ENCODE measurements at regions not wholly inside any gene's neighbourhood (a gene's known extent, or its start where the extent isn't known, plus 50 kb on each side); places are given as distances from the start of the nearest gene placed in this dataset.

DNA sequence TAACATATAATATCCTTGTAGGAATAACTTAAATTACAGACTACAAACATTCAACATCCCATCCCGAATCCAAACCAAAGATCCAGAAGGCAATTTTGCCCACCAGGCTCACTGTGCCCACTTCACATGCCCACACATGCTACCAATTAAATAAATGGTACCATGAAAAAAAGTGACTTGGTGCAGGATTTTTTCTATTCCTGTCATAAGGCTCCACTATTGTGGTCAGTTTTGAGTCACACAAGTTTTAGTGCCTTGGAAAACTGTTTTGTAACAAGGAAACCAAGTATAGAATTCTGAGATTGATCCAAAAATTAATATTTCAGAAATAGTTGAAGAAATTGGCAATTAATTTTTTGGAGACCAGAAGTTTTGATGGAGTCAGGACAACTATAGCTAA lies 470.1 kb upstream of the THBS1 start:
- TF ChIP-seq, protein P1, sequence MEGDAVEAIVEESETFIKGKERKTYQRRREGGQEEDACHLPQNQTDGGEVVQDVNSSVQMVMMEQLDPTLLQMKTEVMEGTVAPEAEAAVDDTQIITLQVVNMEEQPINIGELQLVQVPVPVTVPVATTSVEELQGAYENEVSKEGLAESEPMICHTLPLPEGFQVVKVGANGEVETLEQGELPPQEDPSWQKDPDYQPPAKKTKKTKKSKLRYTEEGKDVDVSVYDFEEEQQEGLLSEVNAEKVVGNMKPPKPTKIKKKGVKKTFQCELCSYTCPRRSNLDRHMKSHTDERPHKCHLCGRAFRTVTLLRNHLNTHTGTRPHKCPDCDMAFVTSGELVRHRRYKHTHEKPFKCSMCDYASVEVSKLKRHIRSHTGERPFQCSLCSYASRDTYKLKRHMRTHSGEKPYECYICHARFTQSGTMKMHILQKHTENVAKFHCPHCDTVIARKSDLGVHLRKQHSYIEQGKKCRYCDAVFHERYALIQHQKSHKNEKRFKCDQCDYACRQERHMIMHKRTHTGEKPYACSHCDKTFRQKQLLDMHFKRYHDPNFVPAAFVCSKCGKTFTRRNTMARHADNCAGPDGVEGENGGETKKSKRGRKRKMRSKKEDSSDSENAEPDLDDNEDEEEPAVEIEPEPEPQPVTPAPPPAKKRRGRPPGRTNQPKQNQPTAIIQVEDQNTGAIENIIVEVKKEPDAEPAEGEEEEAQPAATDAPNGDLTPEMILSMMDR (conservative IDR thresholded peaks at IDR 0.05; ENCODE audit: low read depth, low read length): no peak
- no peak for TF ChIP-seq EZH2 (IDR thresholded peaks at IDR 0.05; ENCODE audit: borderline replicate concordance, low read depth, low read length, poor library complexity, severe bottlenecking)
